K562 (cell line): ENCODE measurements at regions not wholly inside any gene's neighbourhood (a gene's known extent, or its start where the extent isn't known, plus 50 kb on each side); places are given as distances from the start of the nearest gene placed in this dataset.

Experiments used
- ATAC-seq: fragments of 200-7000 bp; cut with Tn5 transposase; 3 replicates; pipeline ENCODE4 v1.9.1; 2020; ENCODE audit warnings: moderate library complexity
- BruUV-seq: library from RNA; stranded (reverse); fragments of 400-500 nt; replicated peaks from 2 replicates; lab custom pipeline; 2021; lab: Mats Ljungman, UMichigan
- CTCF ChIA-PET: fragments of 300-600 bp; formaldehyde crosslinking; extraction: SDS; loops from one replicate; lab custom pipeline; 2021; ENCODE audit warnings: low intra/inter-chr PET ratio; lab: Yijun Ruan, JAX
- POLR2A ChIA-PET: fragments of 300-600, 350-650 bp; sonication (Branson Sonifier 250); formaldehyde crosslinking; extraction: SDS; loops from one replicate; lab custom pipeline; 2021; ENCODE audit warnings: antibody characterized with exemption, inconsistent platforms; lab: Yijun Ruan, JAX
- DNase-seq, 4 experiments: peaks; one replicate each; pipeline versions ENCODE4 v3.0.0 to v3.0.0-alpha.2; 2011 to 2018; ENCODE audit warnings: low spot score in 3 of 4, mixed read lengths in 3 of 4; ENCODE audit errors: extremely low read depth in 1 of 4
- FAIRE-seq: peaks from 2 replicates; lab custom pipeline; 2011; peaks lifted over from hg19 to GRCh38; lab: Jason Lieb, UNC
- H2AFZ ChIP-seq: 2 replicates; pipeline ENCODE4 v1.6.0; 2011; ENCODE audit warnings: low read depth, low read length, control low read depth, inconsistent platforms
- H3K27ac ChIP-seq: fragments of 200-600 bp; 3 replicates; pipeline ENCODE4 v1.8.0; 2011; ENCODE audit warnings: low read depth, mild to moderate bottlenecking, control low read depth, inconsistent platforms, low read length, moderate library complexity, mixed read lengths; ENCODE audit errors: extremely low read depth
- H3K27me3 ChIP-seq, 2 experiments: fragments of 300-600 bp in 1 of 2; 2 replicates in 1 of 2; 3 replicates in 1 of 2; pipeline versions ENCODE4 v1.6.0 to v1.8.0; 2011; ENCODE audit warnings: inconsistent platforms in 2 of 2, low read length in 2 of 2, mild to moderate bottlenecking in 1 of 2, mixed read lengths in 1 of 2, moderate library complexity in 1 of 2; ENCODE audit not compliant: control insufficient read depth in 2 of 2, insufficient read depth in 2 of 2
- H3K36me3 ChIP-seq: fragments of 300-600 bp; 3 replicates; pipeline ENCODE4 v1.8.0; 2011; ENCODE audit warnings: mild to moderate bottlenecking, low read length, inconsistent platforms; ENCODE audit not compliant: control insufficient read depth, insufficient read depth
- H3K4me1 ChIP-seq, 2 experiments: fragments of 200-600 bp in 1 of 2; replicated peaks in 1 of 2; 2 replicates in 1 of 2; 3 replicates in 1 of 2; pipeline versions ENCODE4 v1.5.1 to v1.8.0; 2011; ENCODE audit warnings: inconsistent platforms in 2 of 2, low read length in 2 of 2, mild to moderate bottlenecking in 1 of 2, mixed read lengths in 1 of 2, moderate library complexity in 1 of 2; ENCODE audit not compliant: control insufficient read depth in 2 of 2, insufficient read depth in 2 of 2
- H3K4me2 ChIP-seq: 2 replicates; pipeline ENCODE4 v1.6.1; 2011; ENCODE audit warnings: low read length, control low read depth, inconsistent platforms, mixed read lengths; ENCODE audit not compliant: insufficient read depth
- H3K4me3 ChIP-seq: fragments of 200-600 bp; sonication (generic), shearing (Covaris generic); 2 replicates; pipeline ENCODE4 v1.5.1; 2016; ENCODE audit warnings: control low read depth, inconsistent platforms
- H3K79me2 ChIP-seq: fragments of 200-600 bp; 3 replicates; pipeline ENCODE4 v1.8.0; 2011; ENCODE audit warnings: low read length, inconsistent platforms; ENCODE audit not compliant: control insufficient read depth, insufficient read depth
- H3K9ac ChIP-seq, 2 experiments: 2 replicates each; pipeline versions ENCODE4 v1.6.0 to v1.6.1; 2011; ENCODE audit warnings: low read depth in 2 of 2, low read length in 2 of 2, control low read depth in 1 of 2, inconsistent platforms in 1 of 2, mild to moderate bottlenecking in 1 of 2, mixed read lengths in 1 of 2; ENCODE audit not compliant: insufficient read depth in 1 of 2
- H3K9me1 ChIP-seq: one replicate; pipeline ENCODE4 v1.6.0; 2011; ENCODE audit warnings: inconsistent platforms, mild to moderate bottlenecking, low read length, moderate library complexity; ENCODE audit not compliant: control insufficient read depth, insufficient read depth
- H3K9me3 ChIP-seq: replicated peaks from 2 replicates; pipeline ENCODE4 v1.5.1; 2011; ENCODE audit warnings: low read depth, low read length, inconsistent platforms; ENCODE audit not compliant: control insufficient read depth, insufficient read depth
- H4K20me1 ChIP-seq: replicated peaks from 2 replicates; pipeline ENCODE4 v1.6.1; 2011; ENCODE audit warnings: low read length, inconsistent platforms, mixed read lengths; ENCODE audit not compliant: control insufficient read depth, insufficient read depth
- ATF3 ChIP-seq, 2 experiments: fragments of 450-650 bp in 1 of 2; sonication (generic) in 1 of 2; formaldehyde crosslinking in 1 of 2; IDR thresholded peaks in 1 of 2; conservative IDR thresholded peaks in 1 of 2; 2 replicates each; pipeline versions ENCODE4 v1.6.1 to v1.8.1; 2016 to 2023; ENCODE audit warnings: mild to moderate bottlenecking in 2 of 2, moderate library complexity in 2 of 2, inconsistent platforms in 1 of 2, missing genetic modification reagents in 1 of 2
- E2F6 ChIP-seq, 2 experiments: IDR thresholded peaks; 2 replicates each; pipeline ENCODE4 v1.6.1; 2011; ENCODE audit warnings: borderline replicate concordance in 1 of 2, control low read depth in 1 of 2, low read depth in 1 of 2, low read length in 1 of 2, mild to moderate bottlenecking in 1 of 2, mixed read lengths in 1 of 2, moderate library complexity in 1 of 2; ENCODE audit not compliant: insufficient read depth in 1 of 2, insufficient read length in 1 of 2, poor library complexity in 1 of 2, severe bottlenecking in 1 of 2; ENCODE audit errors: extremely low read depth in 1 of 2
- FOSL1 ChIP-seq: fragments of 200-800 bp; sonication (Bioruptor generic); conservative IDR thresholded peaks from 2 replicates; pipeline ENCODE4 v1.6.1; 2016; ENCODE audit warnings: missing genetic modification characterization, missing compliant biosample characterization
- FOXM1 ChIP-seq, 2 experiments: fragments of 450-650 bp in 1 of 2; sonication (generic) in 1 of 2; formaldehyde crosslinking in 1 of 2; IDR thresholded peaks; 2 replicates each; pipeline versions ENCODE4 v1.6.1 to v1.9.0; 2017 to 2022; ENCODE audit warnings: low read depth in 2 of 2, mild to moderate bottlenecking in 2 of 2, missing genetic modification reagents in 1 of 2, moderate library complexity in 1 of 2
- GTF2E2 ChIP-seq: fragments of 200-800 bp; sonication (Bioruptor generic); IDR thresholded peaks from 2 replicates; pipeline ENCODE4 v1.6.1; 2016; ENCODE audit warnings: missing genetic modification characterization, missing compliant biosample characterization
- JUND ChIP-seq, 2 experiments: IDR thresholded peaks; 2 replicates in 1 of 2; 3 replicates in 1 of 2; pipeline ENCODE4 v1.6.1; 2011; ENCODE audit warnings: borderline replicate concordance in 2 of 2, low read depth in 2 of 2, low read length in 2 of 2, improper control_type of control experiment in 1 of 2, missing biosample characterization in 1 of 2, missing genetic modification characterization in 1 of 2, missing genetic modification reagents in 1 of 2
- MEF2A ChIP-seq: IDR thresholded peaks from 2 replicates; pipeline ENCODE4 v1.6.1; 2011; ENCODE audit warnings: low read depth, mild to moderate bottlenecking, low read length, moderate library complexity; ENCODE audit not compliant: control insufficient read depth
- MEF2D ChIP-seq: conservative IDR thresholded peaks from 2 replicates; pipeline ENCODE4 v1.6.1; 2016; ENCODE audit warnings: low read depth, missing genetic modification characterization, missing compliant biosample characterization
- MEIS2 ChIP-seq: fragments of 450-650 bp; IDR thresholded peaks from 2 replicates; pipeline ENCODE4 v1.6.1; 2014; ENCODE audit warnings: mild to moderate bottlenecking; ENCODE audit not compliant: partially characterized antibody
- PHTF2 ChIP-seq: fragments of 250-450 bp; sonication (Bioruptor Pico); IDR thresholded peaks from 2 replicates; pipeline ENCODE4 v1.5.0; 2021; ENCODE audit warnings: mild to moderate bottlenecking
- SMARCC2 ChIP-seq: fragments of 450-650 bp; IDR thresholded peaks from 2 replicates; pipeline ENCODE4 v1.6.1; 2017; ENCODE audit warnings: antibody characterized with exemption, moderate library complexity, mild to moderate bottlenecking, low read depth
- ZNF584 ChIP-seq: fragments of 200-800 bp; sonication (Bioruptor generic); IDR thresholded peaks from 2 replicates; pipeline ENCODE4 v1.6.1; 2016; ENCODE audit warnings: low read depth, mild to moderate bottlenecking, missing genetic modification characterization, missing compliant biosample characterization
- WGBS: fragments of 100-300 bp; shearing (Covaris generic); methylation state at CpG from one replicate; pipeline ENCODE4 v1.1.6; 2016; ENCODE audit warnings: low coverage, mixed read lengths; ENCODE audit not compliant: insufficient coverage; ENCODE audit errors: missing lambda C conversion rate; 5-methylcytosine and 5-hydroxymethylcytosine counted together
- in situ Hi-C: fragments of 300-500 bp; cut with MboI; formaldehyde crosslinking; loops from 4 replicates; pipeline ENCODE4 v1.15.0; 2018; ENCODE audit warnings: inconsistent platforms, mixed read lengths
- intact Hi-C: fragments of 100-400 bp; cut with micrococcal nuclease; formaldehyde crosslinking; loops from 2 replicates; pipeline ENCODE4 v1.14.2; 2022
- TF ChIP-seq, protein P1 (sequence below): fragments of 450-650 bp; IDR thresholded peaks from 2 replicates; pipeline ENCODE4 v1.6.1; 2016

GRCh38 chr5:54753034-54753433 is 232.4 kb downstream of the ESM1 start:
- Histone ChIP-seq H3K36me3 (no peaks in the 10 kb centered on the region), H3K79me2 (no peaks in the 10 kb centered on the region), H3K9me3 (no peaks in the 10 kb centered on the region), H2AFZ (peak overlapping the region; percentile 54), H3K27ac (no peak overlapping the region), H3K4me2 (no peak overlapping the region), H4K20me1 (no peaks in the 10 kb centered on the region), H3K4me3 (no peak overlapping the region), H3K27me3 (peaks cover 0 to under 1% of the 10 kb centered on the region in 2 experiments; a peak in 1 of 5 replicates), H3K9ac (no peak overlapping the region; a peak in 1 of 4 replicates), H3K4me1 (no peaks in the 10 kb centered on the region; a peak in 3 of 5 replicates), H3K9me1 (no peaks in the 10 kb centered on the region)
- intact Hi-C loops: no loop called here
- WGBS: 8% methylated on average over 4 of the region's 4 CpGs
- CTCF ChIA-PET: no interaction called here
- DNase-seq (no peak), ATAC-seq (peak; percentile 68), FAIRE-seq (no peak)
- in situ Hi-C loops: no loop called here
- POLR2A ChIA-PET: interaction anchor here (0.9 to 1.4 kb wide), 2 partner anchors 11 to 27 kb away, joined by 3 to 4 read pairs; no protein-coding TSS in a partner anchor
- BruUV-seq: no TSS peak
- TF ChIP-seq MEF2D (tag) (0 out of 2 replicates have a peak, but pooled peaks have one; percentile 61), JUND (IDR thresholded peaks at IDR 0.05; ENCODE audit: borderline replicate concordance, low read depth, low read length) (peak; percentile 34; the same call in 1 of the 2 replicates), JUND (tag; IDR thresholded peaks at IDR 0.05; ENCODE audit: borderline replicate concordance, low read depth, low read length) (peak; percentile 54; the same call in 1 of the 3 replicates), FOXM1 (IDR thresholded peaks at IDR 0.05; ENCODE audit: low read depth) (no peak), FOXM1 (CRISPR knock-in tag; IDR thresholded peaks at IDR 0.05; ENCODE audit: low read depth) (no peak), PHTF2 (CRISPR knock-in tag) (no peak), FOSL1 (tag) (peak; percentile 57), ATF3 (IDR thresholded peaks at IDR 0.05) (peak; percentile 32; the same call in 1 of the 2 replicates), ATF3 (CRISPR knock-in tag; conservative IDR thresholded peaks at IDR 0.05) (no peak), MEF2A (peak; percentile 48; the same call in 1 of the 2 replicates), ZNF584 (no peak), GTF2E2 (tag) (no peak), MEIS2 (peak; percentile 13), SMARCC2 (0 out of 2 replicates have a peak, but pooled peaks have one; percentile 20), E2F6 (IDR thresholded peaks at IDR 0.05; ENCODE audit: borderline replicate concordance in 1 of 2, extremely low read depth in 1 of 2, insufficient read depth in 1 of 2, insufficient read length in 1 of 2, low read depth in 1 of 2, low read length in 1 of 2, poor library complexity in 1 of 2, severe bottlenecking in 1 of 2) (no peak)
- TF ChIP-seq, protein P1, sequence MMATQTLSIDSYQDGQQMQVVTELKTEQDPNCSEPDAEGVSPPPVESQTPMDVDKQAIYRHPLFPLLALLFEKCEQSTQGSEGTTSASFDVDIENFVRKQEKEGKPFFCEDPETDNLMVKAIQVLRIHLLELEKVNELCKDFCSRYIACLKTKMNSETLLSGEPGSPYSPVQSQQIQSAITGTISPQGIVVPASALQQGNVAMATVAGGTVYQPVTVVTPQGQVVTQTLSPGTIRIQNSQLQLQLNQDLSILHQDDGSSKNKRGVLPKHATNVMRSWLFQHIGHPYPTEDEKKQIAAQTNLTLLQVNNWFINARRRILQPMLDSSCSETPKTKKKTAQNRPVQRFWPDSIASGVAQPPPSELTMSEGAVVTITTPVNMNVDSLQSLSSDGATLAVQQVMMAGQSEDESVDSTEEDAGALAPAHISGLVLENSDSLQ: peak; percentile 29; the same call in 1 of the 2 replicates
